ENCODE measurements at regions not wholly inside any gene's neighbourhood (a gene's known extent, or its start where the extent isn't known, plus 50 kb on each side); places are given as distances from the start of the nearest gene placed in this dataset.

DNA sequence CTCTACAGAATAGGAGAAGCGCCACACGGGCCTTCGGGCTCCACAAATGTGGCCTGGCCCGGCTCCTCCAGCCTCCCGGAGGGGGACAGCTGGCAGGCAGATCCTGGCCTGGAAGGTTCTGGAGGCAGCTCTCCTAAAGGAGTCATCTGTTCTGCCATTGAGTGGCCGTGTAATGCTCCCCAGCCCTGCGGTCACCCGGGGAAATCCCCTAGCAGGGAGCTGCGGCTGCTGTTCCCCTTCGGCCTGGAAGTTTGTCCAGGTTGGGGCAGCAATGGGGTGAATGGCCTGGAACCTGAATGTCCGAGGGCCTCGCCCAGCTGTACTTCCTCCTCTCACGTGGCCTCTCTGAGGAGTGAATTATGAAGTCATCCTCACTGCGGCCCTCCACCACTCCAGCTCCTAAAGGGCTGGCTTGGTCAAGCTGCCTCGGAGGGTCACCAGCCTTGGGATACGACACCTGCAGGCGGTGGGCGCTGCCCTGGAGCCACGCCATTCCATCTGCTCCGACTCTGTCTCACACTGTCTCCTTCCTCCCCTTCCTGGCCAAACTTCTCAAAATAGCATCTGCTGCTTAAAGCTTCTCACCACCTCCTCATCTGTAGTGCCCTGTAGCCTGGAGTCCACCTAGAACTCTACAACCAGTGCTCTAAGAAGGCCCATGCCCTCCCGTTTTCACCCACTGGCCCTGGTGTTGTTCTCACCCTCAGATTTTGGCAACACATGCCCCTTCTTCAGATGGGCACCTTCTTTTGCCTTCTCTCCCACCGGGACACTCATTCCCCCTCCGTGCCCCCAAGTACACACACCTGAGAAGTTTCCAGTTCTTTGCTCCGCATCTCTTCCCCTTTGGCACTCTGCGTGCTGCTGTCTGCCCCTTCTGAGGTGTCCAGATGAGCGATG lies 54.4 kb upstream of the TMPRSS2 start (continued):
- TF ChIP-seq BRCA1 (IDR thresholded peaks at IDR 0.05; ENCODE audit: low read depth, low read length): no peak

Measured in H1 (cell line).